Peyer's patch (tissue), 4 donors: ENCODE measurements at regions not wholly inside any gene's neighbourhood (a gene's known extent, or its start where the extent isn't known, plus 50 kb on each side); places are given as distances from the start of the nearest gene placed in this dataset.

Source experiments
- DNase-seq, 3 donors: peaks; one replicate each; pipeline ENCODE4 v3.0.0-alpha.2; 2017 to 2019
- H3K27ac ChIP-seq, 4 donors: fragments of 200-600 bp; sonication (generic); one replicate each; pipeline ENCODE4 v1.5.1; 2016 to 2019
- H3K27me3 ChIP-seq, 2 donors: fragments of 200-600 bp; sonication (generic); one replicate each; pipeline ENCODE4 v1.5.1; 2019
- H3K36me3 ChIP-seq, 3 donors: fragments of 200-600 bp; sonication (generic); one replicate each; pipeline ENCODE4 v1.5.1; 2016 to 2019
- H3K4me1 ChIP-seq, 4 donors: fragments of 200-600 bp; sonication (generic); one replicate each; pipeline ENCODE4 v1.5.1; 2016 to 2019
- H3K4me3 ChIP-seq, 4 donors: fragments of 200-600 bp; sonication (generic); 1 replicate in 3 of 4; 2 replicates in 1 of 4; pipeline ENCODE4 v1.5.1; 2016 to 2019; ENCODE audit warnings: mild to moderate bottlenecking in 1 of 4
- H3K9me3 ChIP-seq, 4 donors: fragments of 200-600 bp; sonication (generic); one replicate each; pipeline ENCODE4 v1.5.1; 2016 to 2019; ENCODE audit warnings: mild to moderate bottlenecking in 1 of 4
- CTCF ChIP-seq, 6 experiments: fragments of 450-650 bp in 4 of 6; fragments of 200-600 bp in 2 of 6; sonication (generic) in 1 of 6; IDR thresholded peaks; one replicate each; pipeline ENCODE4 v1.5.1; 2017 to 2019; ENCODE audit warnings: antibody characterized with exemption in 6 of 6, mild to moderate bottlenecking in 3 of 6, moderate library complexity in 1 of 6
- POLR2A ChIP-seq, 2 donors: fragments of 450-650 bp; IDR thresholded peaks; one replicate each; pipeline ENCODE4 v1.5.1; 2017; ENCODE audit warnings: antibody characterized with exemption in 2 of 2, mild to moderate bottlenecking in 2 of 2, moderate library complexity in 2 of 2

GRCh38 chr10:25101461-25102146, 73.2 kb upstream of the GPR158 start:
- TF ChIP-seq CTCF (IDR thresholded peaks at IDR 0.05) (no peak), POLR2A (IDR thresholded peaks at IDR 0.05) (no peak)
- Histone ChIP-seq H3K4me1 (no peaks in the 10 kb centered on the region), H3K36me3 (no peaks in the 10 kb centered on the region), H3K9me3 (no peaks in the 10 kb centered on the region), H3K27ac (no peak overlapping the region), H3K27me3 (no peaks in the 10 kb centered on the region), H3K4me3 (no peak overlapping the region)
- DNase-seq: no peak

GRCh38 chr10:25102147-25102822, 72.5 kb upstream of the GPR158 start:
- H3K4me1 ChIP-seq: no peaks in the 10 kb centered on the region
- no peaks in the 10 kb centered on the region for H3K9me3 ChIP-seq
- no peak overlapping the region for H3K4me3 ChIP-seq
- no peak overlapping the region for H3K27ac ChIP-seq
- no peaks in the 10 kb centered on the region for H3K27me3 ChIP-seq
- no peak for DNase-seq
- no peaks in the 10 kb centered on the region for H3K36me3 ChIP-seq
- TF ChIP-seq POLR2A (IDR thresholded peaks at IDR 0.05) (no peak), CTCF (IDR thresholded peaks at IDR 0.05) (no peak)

- Histone ChIP-seq H3K27me3 (no peaks in the 10 kb centered on the region), H3K4me1 (no peaks in the 10 kb centered on the region), H3K4me3 (no peak overlapping the region), H3K36me3 (no peaks in the 10 kb centered on the region), H3K27ac (no peak overlapping the region), H3K9me3 (no peaks in the 10 kb centered on the region)
- TF ChIP-seq CTCF (IDR thresholded peaks at IDR 0.05): no peak
- no peak for TF ChIP-seq POLR2A (IDR thresholded peaks at IDR 0.05)
- DNase-seq: no peak
Measured at GRCh38 chr10:25103703-25104102, 71.1 kb upstream of the GPR158 start.

- H3K27ac ChIP-seq: no peak overlapping the region
- no peaks in the 10 kb centered on the region for H3K36me3 ChIP-seq
- TF ChIP-seq CTCF (IDR thresholded peaks at IDR 0.05) (no peak), POLR2A (IDR thresholded peaks at IDR 0.05) (no peak)
- no peak overlapping the region for H3K4me3 ChIP-seq
- H3K4me1 ChIP-seq: no peaks in the 10 kb centered on the region
- no peak for DNase-seq
- no peaks in the 10 kb centered on the region for H3K27me3 ChIP-seq
- no peaks in the 10 kb centered on the region for H3K9me3 ChIP-seq
Measured at GRCh38 chr10:25104441-25104840, 70.4 kb upstream of the GPR158 start.

- H3K27ac ChIP-seq: no peak overlapping the region
- TF ChIP-seq CTCF (IDR thresholded peaks at IDR 0.05) (no peak), POLR2A (IDR thresholded peaks at IDR 0.05) (no peak)
- no peaks in the 10 kb centered on the region for H3K27me3 ChIP-seq
- H3K4me1 ChIP-seq: no peaks in the 10 kb centered on the region
- no peak for DNase-seq
- no peaks in the 10 kb centered on the region for H3K36me3 ChIP-seq
- no peak overlapping the region for H3K4me3 ChIP-seq
- H3K9me3 ChIP-seq: no peaks in the 10 kb centered on the region
Measured at GRCh38 chr10:25105262-25105661, 69.5 kb upstream of the GPR158 start.
